Stimulated activated CD4-positive, alpha-beta T cell treated with anti-CD3 and anti-CD28 coated beads, Interleukin-15, amount 100 ng/mL, for 24 hours (primary cell): ENCODE measurements at regions not wholly inside any gene's neighbourhood (a gene's known extent, or its start where the extent isn't known, plus 50 kb on each side); places are given as distances from the start of the nearest gene placed in this dataset.
A peak's percentile ranks its signal among the peaks of the same experiment; 100 is the strongest.

Experiments
- DNase-seq: peaks from one replicate; pipeline ENCODE4 v3.0.0-alpha.2; 2020

- DNase-seq, result no peak
These were observed 192.8 kb downstream of the BCOR start for GRCh38 chrX:39904816-39905537.

GRCh38 chrX:39905538-39905891 lies 192.2 kb downstream of the BCOR start:
- DNase-seq, result no peak

GRCh38 chrX:39905946-39906345 lies 191.8 kb downstream of the BCOR start:
- DNase-seq, result no peak

GRCh38 chrX:39907964-39908661 lies 189.6 kb downstream of the BCOR start:
- DNase-seq, result peak; percentile 21

GRCh38 chrX:39909996-39910395 lies 187.8 kb downstream of the BCOR start:
- no peak for DNase-seq

- no peak for DNase-seq
These were observed 187.1 kb downstream of the BCOR start for GRCh38 chrX:39910651-39911050.

GRCh38 chrX:39911278-39911897 lies 186.4 kb downstream of the BCOR start:
- no peak for DNase-seq

- DNase-seq, result no peak
These were observed 185.6 kb downstream of the BCOR start for GRCh38 chrX:39912126-39912525.

GRCh38 chrX:39915081-39915480 lies 182.7 kb downstream of the BCOR start:
- no peak for DNase-seq

GRCh38 chrX:39915596-39915995 lies 182.2 kb downstream of the BCOR start:
- no peak for DNase-seq

- no peak for DNase-seq
These were observed 175.9 kb downstream of the BCOR start for GRCh38 chrX:39921838-39922237.

- DNase-seq, result no peak
These were observed 175.3 kb downstream of the BCOR start for GRCh38 chrX:39922488-39922887.

GRCh38 chrX:39922926-39923325 lies 174.8 kb downstream of the BCOR start:
- no peak for DNase-seq

- DNase-seq, result no peak
These were observed 170.4 kb downstream of the BCOR start for GRCh38 chrX:39927380-39927779.

GRCh38 chrX:39928704-39929378 lies 168.9 kb downstream of the BCOR start:
- DNase-seq, result no peak

- no peak for DNase-seq
These were observed 168.3 kb downstream of the BCOR start for GRCh38 chrX:39929379-39930025.

- no peak for DNase-seq
These were observed 166.8 kb downstream of the BCOR start for GRCh38 chrX:39930786-39931528.

GRCh38 chrX:39931529-39932282 lies 166.1 kb downstream of the BCOR start:
- no peak for DNase-seq

GRCh38 chrX:39935411-39936064 lies 162.2 kb downstream of the BCOR start:
- DNase-seq, result no peak

- peak; percentile 16 for DNase-seq
These were observed 160.6 kb downstream of the BCOR start for GRCh38 chrX:39936886-39937770.
